ENCODE measurements at regions not wholly inside any gene's neighbourhood (a gene's known extent, or its start where the extent isn't known, plus 50 kb on each side); places are given as distances from the start of the nearest gene placed in this dataset.

GRCh38 chrX:14124562-14124961, 94.9 kb upstream of the GEMIN8 start:
- DNase-seq (ENCODE audit: low spot score): no peak
- Histone ChIP-seq H3K79me2 (ENCODE audit: insufficient read depth, low read length) (no peaks in the 10 kb centered on the region), H3K27ac (ENCODE audit: extremely low read length, insufficient read depth, low read length) (no peak overlapping the region), H4K20me1 (ENCODE audit: insufficient read depth, low read length) (no peaks in the 10 kb centered on the region), H3K36me3 (replicated peaks in 1 of 2; ENCODE audit: control insufficient read depth in 1 of 2, insufficient read depth in 2 of 2, low read length in 2 of 2) (no peaks in the 10 kb centered on the region), H3K9me3 (ENCODE audit: low read length) (no peaks in the 10 kb centered on the region), H3K4me2 (ENCODE audit: low read depth, low read length) (no peak overlapping the region), H3K27me3 (ENCODE audit: control insufficient read depth in 1 of 2, insufficient read depth in 2 of 2, low read length in 2 of 2) (no peaks in the 10 kb centered on the region), H3K4me3 (replicated peaks in 1 of 3; ENCODE audit: insufficient read depth in 1 of 3, low read depth in 2 of 3, low read length in 3 of 3) (no peak overlapping the region), H3K9ac (ENCODE audit: insufficient read depth, low read depth, low read length) (no peak overlapping the region), H2AFZ (ENCODE audit: low read length) (no peak overlapping the region), H3K4me1 (ENCODE audit: insufficient read depth, low read length) (no peaks in the 10 kb centered on the region)
- no peak for ATAC-seq
- FAIRE-seq: no peak
- WGBS (ENCODE audit: low lambda C conversion rate): 0% methylated on average over 5 of the region's 5 CpGs
- in situ Hi-C loops (cut with HindIII; ENCODE audit: extremely low pct_ligation_motif_present, low pct_unique_long_range_greater_than_20kb): no loop called here
- no peak for TF ChIP-seq TAF1 (CRISPR knock-in tag; IDR thresholded peaks at IDR 0.05)
- TF ChIP-seq TBP (CRISPR knock-in tag; IDR thresholded peaks at IDR 0.05): no peak
- no peak for TF ChIP-seq ZNF577 (CRISPR knock-in tag; IDR thresholded peaks at IDR 0.05; ENCODE audit: borderline replicate concordance, low read depth)
- no peak for TF ChIP-seq PAF1 (CRISPR knock-in tag; IDR thresholded peaks at IDR 0.05)
- TF ChIP-seq RBAK (CRISPR knock-in tag; IDR thresholded peaks at IDR 0.05): no peak
- TF ChIP-seq ETV5 (CRISPR knock-in tag; IDR thresholded peaks at IDR 0.05; ENCODE audit: borderline replicate concordance): no peak
- no peak for TF ChIP-seq CAMTA2 (CRISPR knock-in tag; IDR thresholded peaks at IDR 0.05; ENCODE audit: borderline replicate concordance)
- TF ChIP-seq KDM5A (IDR thresholded peaks at IDR 0.05; ENCODE audit: borderline replicate concordance, low read length): no peak
- TF ChIP-seq ZNF225 (CRISPR knock-in tag; IDR thresholded peaks at IDR 0.05): no peak
- TF ChIP-seq MAF1 (CRISPR knock-in tag; IDR thresholded peaks at IDR 0.05; ENCODE audit: borderline replicate concordance): no peak
- TF ChIP-seq ZNF891 (CRISPR knock-in tag; IDR thresholded peaks at IDR 0.05): no peak
- no peak for TF ChIP-seq MED8 (CRISPR knock-in tag; IDR thresholded peaks at IDR 0.05; ENCODE audit: insufficient replicate concordance)
- TF ChIP-seq AGO1 (IDR thresholded peaks at IDR 0.05; ENCODE audit: low read depth, low read length, poor library complexity, severe bottlenecking): no peak
- BruUV-seq (replicated peaks): no TSS peak
- ChIA-PET POLR2A (no interaction called here), CTCF (ENCODE audit: low intra/inter-chr PET ratio, low total read pairs) (no interaction called here)
- intact Hi-C loops (cut with micrococcal nuclease; ENCODE audit: unreplicated experiment): no loop called here
